HEK293T (cell line): ENCODE measurements at regions not wholly inside any gene's neighbourhood (a gene's known extent, or its start where the extent isn't known, plus 50 kb on each side); places are given as distances from the start of the nearest gene placed in this dataset.

Experiments
- CTCF ChIA-PET: fragments of 350-600 bp; formaldehyde crosslinking; extraction: SDS; loops from one replicate; lab custom pipeline; 2021; ENCODE audit warnings: antibody characterized with exemption, inconsistent platforms; lab: Yijun Ruan, JAX
- POLR2A ChIA-PET: fragments of 350-600 bp; formaldehyde crosslinking; extraction: SDS; loops from one replicate; lab custom pipeline; 2020; ENCODE audit warnings: antibody characterized with exemption, inconsistent platforms; lab: Yijun Ruan, JAX
- DNase-seq: peaks from one replicate; pipeline ENCODE4 v3.0.0; 2012; ENCODE audit warnings: mixed read lengths; ENCODE audit errors: extremely low spot score
- ARNT ChIP-seq: fragments of 450-650 bp; IDR thresholded peaks from 2 replicates; pipeline ENCODE4 v1.6.1; 2017; ENCODE audit warnings: mild to moderate bottlenecking
- BHLHE40 ChIP-seq: fragments of 450-650 bp; IDR thresholded peaks from 2 replicates; pipeline ENCODE4 v1.6.1; 2016; ENCODE audit warnings: mild to moderate bottlenecking, moderate library complexity, borderline replicate concordance
- CTBP1 ChIP-seq: fragments of 450-650 bp; IDR thresholded peaks from 2 replicates; pipeline ENCODE4 v1.6.1; 2016; ENCODE audit warnings: borderline replicate concordance
- ELF4 ChIP-seq: fragments of 450-650 bp; IDR thresholded peaks from 2 replicates; pipeline ENCODE4 v1.6.1; 2017; ENCODE audit warnings: antibody characterized with exemption
- FOXA1 ChIP-seq: fragments of 450-650 bp; IDR thresholded peaks from 2 replicates; pipeline ENCODE4 v1.6.1; 2016; ENCODE audit warnings: mild to moderate bottlenecking
- FOXK2 ChIP-seq: fragments of 450-650 bp; IDR thresholded peaks from 2 replicates; pipeline ENCODE4 v1.6.1; 2016; ENCODE audit warnings: mild to moderate bottlenecking
- FOXM1 ChIP-seq: fragments of 450-650 bp; IDR thresholded peaks from 2 replicates; pipeline ENCODE4 v1.6.1; 2017; ENCODE audit warnings: mild to moderate bottlenecking, borderline replicate concordance
- HDGF ChIP-seq: fragments of 450-650 bp; IDR thresholded peaks from 2 replicates; pipeline ENCODE4 v1.6.1; 2017; ENCODE audit warnings: antibody characterized with exemption, borderline replicate concordance
- L3MBTL2 ChIP-seq: fragments of 450-650 bp; conservative IDR thresholded peaks from 2 replicates; pipeline ENCODE4 v1.6.1; 2016; ENCODE audit warnings: mild to moderate bottlenecking
- LEF1 ChIP-seq: fragments of 450-650 bp; IDR thresholded peaks from 2 replicates; pipeline ENCODE4 v1.6.1; 2017; ENCODE audit warnings: mild to moderate bottlenecking, borderline replicate concordance
- NFRKB ChIP-seq: fragments of 450-650 bp; IDR thresholded peaks from 2 replicates; pipeline ENCODE4 v1.6.1; 2016; ENCODE audit warnings: mild to moderate bottlenecking, moderate library complexity
- SP1 ChIP-seq: fragments of 450-650 bp; IDR thresholded peaks from 2 replicates; pipeline ENCODE4 v1.6.1; 2017
- SUZ12 ChIP-seq: fragments of 450-650 bp; IDR thresholded peaks from 2 replicates; pipeline ENCODE4 v1.6.1; 2016; ENCODE audit warnings: mild to moderate bottlenecking
- TARDBP ChIP-seq: fragments of 450-650 bp; IDR thresholded peaks from 2 replicates; pipeline ENCODE4 v1.6.1; 2016
- ZNF384 ChIP-seq: fragments of 450-650 bp; IDR thresholded peaks from 2 replicates; pipeline ENCODE4 v1.6.1; 2016
- TF ChIP-seq, protein P1 (sequence below): fragments of 450-650 bp; IDR thresholded peaks from 2 replicates; pipeline ENCODE4 v1.6.1; 2016

DNA sequence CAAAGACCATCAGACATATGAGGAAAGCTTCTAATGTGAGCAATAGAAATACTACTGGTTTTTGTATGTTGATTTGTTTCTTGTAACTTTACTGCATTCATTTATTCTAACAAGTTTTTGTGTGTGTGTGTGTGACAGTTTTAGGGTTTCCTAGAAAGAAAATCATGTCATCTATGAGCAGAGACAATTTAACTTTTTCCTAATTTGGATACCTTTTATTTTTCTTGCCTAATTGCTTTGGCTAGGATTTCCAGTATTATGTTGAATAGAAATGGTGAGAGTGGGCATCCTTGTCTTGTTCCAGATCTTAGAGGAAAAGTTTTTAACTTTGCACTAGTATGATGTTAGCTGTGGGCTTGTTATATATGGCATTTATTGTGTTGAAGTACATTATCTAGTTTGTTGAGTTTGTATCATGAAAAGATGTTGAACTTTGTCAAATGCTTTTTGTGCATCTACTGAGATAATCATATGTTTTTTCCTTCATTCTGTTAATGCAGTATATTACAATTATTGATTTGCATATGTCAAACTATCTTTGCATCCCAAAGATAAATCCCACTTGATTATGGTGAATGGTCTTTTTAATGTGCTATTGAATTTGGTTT lies 117.3 kb upstream of the CDC42EP3 start:
- no peak for DNase-seq
- ChIA-PET CTCF (no interaction called here), POLR2A (no interaction called here)
- TF ChIP-seq NFRKB (no peak), SUZ12 (no peak), ZNF384 (no peak), FOXM1 (no peak), L3MBTL2 (no peak), CTBP1 (no peak)

DNA sequence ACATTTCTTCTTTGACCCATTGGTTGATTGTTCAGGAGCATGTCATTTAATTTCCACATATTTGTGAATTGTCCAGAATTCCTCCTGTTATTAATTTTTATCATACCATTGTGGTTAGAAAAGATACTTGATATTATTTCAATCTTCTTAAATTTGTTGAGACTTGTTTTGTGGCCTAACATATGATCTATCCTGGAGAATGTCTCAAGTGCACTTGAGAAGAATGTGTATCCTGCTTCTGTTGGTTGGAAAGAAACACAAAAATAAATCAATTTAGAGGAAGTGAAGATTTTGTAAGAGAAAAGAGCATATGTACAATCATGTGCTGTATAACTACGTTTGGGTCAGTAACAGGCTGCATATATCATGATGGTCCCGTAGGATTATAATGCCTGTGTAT lies 118.6 kb upstream of the CDC42EP3 start:
- no peak for TF ChIP-seq FOXM1
- no peak for TF ChIP-seq SP1
- no peak for TF ChIP-seq L3MBTL2
- no peak for TF ChIP-seq FOXA1
- no peak for TF ChIP-seq FOXK2
- TF ChIP-seq, protein P1, sequence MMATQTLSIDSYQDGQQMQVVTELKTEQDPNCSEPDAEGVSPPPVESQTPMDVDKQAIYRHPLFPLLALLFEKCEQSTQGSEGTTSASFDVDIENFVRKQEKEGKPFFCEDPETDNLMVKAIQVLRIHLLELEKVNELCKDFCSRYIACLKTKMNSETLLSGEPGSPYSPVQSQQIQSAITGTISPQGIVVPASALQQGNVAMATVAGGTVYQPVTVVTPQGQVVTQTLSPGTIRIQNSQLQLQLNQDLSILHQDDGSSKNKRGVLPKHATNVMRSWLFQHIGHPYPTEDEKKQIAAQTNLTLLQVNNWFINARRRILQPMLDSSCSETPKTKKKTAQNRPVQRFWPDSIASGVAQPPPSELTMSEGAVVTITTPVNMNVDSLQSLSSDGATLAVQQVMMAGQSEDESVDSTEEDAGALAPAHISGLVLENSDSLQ: no peak
- no peak for TF ChIP-seq BHLHE40
- TF ChIP-seq HDGF: no peak
- TF ChIP-seq LEF1: no peak
- TF ChIP-seq ZNF384: no peak
- no peak for TF ChIP-seq SUZ12
- no peak for TF ChIP-seq NFRKB
- no peak for TF ChIP-seq TARDBP
- no peak for TF ChIP-seq ARNT
- no peak for TF ChIP-seq CTBP1
- TF ChIP-seq ELF4: no peak
- no peak for DNase-seq
- POLR2A ChIA-PET: no interaction called here
- CTCF ChIA-PET: no interaction called here

DNA sequence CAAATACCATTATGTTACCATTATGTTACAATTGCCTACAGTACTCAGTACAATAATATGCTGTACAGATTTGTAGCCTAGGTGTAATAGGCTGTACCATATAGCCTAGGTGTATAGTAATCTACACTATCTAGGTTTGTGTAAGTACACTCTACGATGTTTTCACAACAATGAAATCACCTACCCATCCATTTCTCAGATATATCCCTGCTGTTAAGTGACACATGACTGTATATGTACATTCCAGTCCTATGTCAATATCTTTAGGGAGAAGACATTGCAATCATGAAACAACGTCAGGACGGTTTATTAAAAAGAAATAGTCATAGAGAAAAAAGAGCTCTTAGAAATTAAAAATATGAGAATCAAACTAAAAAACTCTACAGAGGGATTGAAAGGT lies 119.0 kb upstream of the CDC42EP3 start:
- POLR2A ChIA-PET: no interaction called here
- CTCF ChIA-PET: no interaction called here
- no peak for TF ChIP-seq NFRKB
- no peak for DNase-seq

DNA sequence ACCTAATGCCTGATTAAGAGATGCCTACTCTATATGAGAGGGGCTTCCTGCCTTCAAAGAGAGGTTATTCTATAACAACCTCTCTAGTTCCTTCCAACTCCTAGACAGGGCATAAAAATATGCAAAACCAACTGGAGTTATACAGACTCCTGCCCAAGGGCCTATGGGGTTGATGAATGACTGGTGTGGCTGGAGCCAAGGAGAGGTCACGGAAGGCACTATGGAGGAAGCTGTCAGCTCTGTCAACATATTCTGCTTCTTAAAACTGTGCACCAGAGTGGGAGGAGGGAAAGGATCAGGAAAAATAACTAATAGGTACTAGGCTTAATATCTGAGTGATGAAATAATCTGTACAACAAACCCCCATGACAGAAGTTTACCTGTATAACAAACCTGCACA lies 120.9 kb upstream of the CDC42EP3 start:
- TF ChIP-seq TARDBP (no peak), ELF4 (no peak), HDGF (no peak), SP1 (no peak), FOXA1 (no peak)
- POLR2A ChIA-PET: no interaction called here
- CTCF ChIA-PET: interaction anchor here (1.1 kb wide), 1 partner anchor 377 kb away, joined by 3 read pairs; no protein-coding TSS in a partner anchor
- DNase-seq: no peak

DNA sequence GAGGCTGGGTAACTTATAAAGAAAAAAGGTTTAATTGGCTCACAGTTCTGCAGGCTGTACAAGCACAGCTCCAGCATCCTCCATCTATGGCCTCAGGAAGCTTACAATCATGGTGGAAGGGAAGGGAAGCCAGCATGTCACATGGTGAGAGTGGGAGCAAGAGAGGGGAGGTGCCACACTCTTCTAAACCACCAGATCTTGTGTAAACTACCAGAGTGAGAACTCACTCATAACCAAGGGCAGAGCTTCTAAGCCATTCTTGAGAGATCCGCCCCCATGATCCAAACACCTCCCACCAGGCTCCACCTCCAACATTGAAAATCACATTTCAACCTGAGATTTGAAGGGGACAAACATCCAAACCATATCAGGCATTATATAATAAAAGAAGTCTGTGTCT lies 121.6 kb upstream of the CDC42EP3 start:
- POLR2A ChIA-PET: no interaction called here

DNA sequence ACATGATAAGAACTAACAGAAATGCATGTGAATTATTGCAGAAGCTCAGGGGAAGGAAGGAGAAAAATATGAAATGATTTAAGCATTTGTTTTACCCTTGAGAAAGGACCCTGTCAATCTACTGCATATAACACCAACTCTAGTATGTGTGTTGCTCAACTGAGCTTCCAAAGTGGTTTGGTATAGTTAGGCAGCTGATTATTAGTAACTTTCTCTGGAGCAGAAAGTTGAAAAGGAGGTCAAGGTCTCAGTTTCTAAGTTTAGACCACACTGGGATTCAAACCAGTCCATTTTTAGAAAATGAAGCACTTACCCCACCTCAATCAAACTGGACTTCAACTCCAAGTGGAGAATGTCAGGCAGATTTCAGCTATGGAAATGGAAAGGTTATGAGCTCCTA lies 123.3 kb upstream of the CDC42EP3 start:
- no peak for DNase-seq
- TF ChIP-seq FOXM1: no peak
- no peak for TF ChIP-seq LEF1
- TF ChIP-seq ZNF384: no peak
- TF ChIP-seq L3MBTL2: no peak
- TF ChIP-seq NFRKB: no peak
- no peak for TF ChIP-seq CTBP1
- TF ChIP-seq, protein P1: no peak
- no peak for TF ChIP-seq FOXK2
- no peak for TF ChIP-seq SP1
- no peak for TF ChIP-seq SUZ12
- TF ChIP-seq FOXA1: no peak
- TF ChIP-seq BHLHE40: no peak
- no peak for TF ChIP-seq ELF4
- no peak for TF ChIP-seq TARDBP
- CTCF ChIA-PET: interaction anchor here (0.6 to 1.2 kb wide), 3 partner anchors 12 to 399 kb away, joined by 4 to 6 read pairs (median 6); no protein-coding TSS in a partner anchor
- POLR2A ChIA-PET: no interaction called here

More for the DNA sequence above, 121.6 kb upstream of the CDC42EP3 start:
- DNase-seq: no peak
- no peak for TF ChIP-seq BHLHE40
- TF ChIP-seq LEF1: no peak
- no peak for TF ChIP-seq NFRKB
- TF ChIP-seq FOXM1: no peak
- TF ChIP-seq CTBP1: no peak
- no peak for TF ChIP-seq SP1
- TF ChIP-seq FOXK2: no peak
- TF ChIP-seq ELF4: no peak
- no peak for TF ChIP-seq HDGF
- no peak for TF ChIP-seq L3MBTL2
- TF ChIP-seq, protein P1: no peak
- TF ChIP-seq FOXA1: no peak
- no peak for TF ChIP-seq TARDBP
- no peak for TF ChIP-seq SUZ12
- no peak for TF ChIP-seq ZNF384
- TF ChIP-seq ARNT: no peak
- CTCF ChIA-PET: interaction anchor here (1.1 kb wide), 1 partner anchor 378 kb away, joined by 3 read pairs; no protein-coding TSS in a partner anchor

DNA sequence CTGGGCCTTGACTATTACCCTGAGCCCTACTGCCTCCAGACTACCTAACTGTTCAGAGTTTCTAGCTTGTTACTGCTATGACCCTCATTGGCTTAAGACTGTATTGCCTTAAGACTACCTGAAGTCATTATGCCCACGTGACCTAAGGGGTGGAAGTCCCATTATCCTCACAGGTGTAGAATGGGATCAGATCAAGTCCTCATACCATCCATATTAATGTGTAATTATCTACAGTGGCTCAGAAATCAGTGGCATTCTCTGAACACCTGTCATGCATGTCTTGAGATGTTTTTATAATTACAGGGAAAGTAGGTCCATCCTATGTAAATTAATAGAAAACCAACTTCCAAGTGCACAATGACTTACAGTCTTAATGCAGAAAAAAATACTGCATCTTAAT lies 124.0 kb upstream of the CDC42EP3 start:
- ChIA-PET POLR2A (no interaction called here), CTCF (interaction anchor here (1.0 to 1.2 kb wide), 2 partner anchors 13 to 400 kb away, joined by 6 read pairs; no protein-coding TSS in a partner anchor)
- TF ChIP-seq HDGF (no peak), CTBP1 (no peak), L3MBTL2 (no peak), FOXA1 (no peak), SUZ12 (no peak), NFRKB (no peak), FOXK2 (no peak), LEF1 (no peak), ARNT (no peak), SP1 (no peak), ELF4 (no peak), ZNF384 (no peak), BHLHE40 (no peak), TARDBP (no peak), FOXM1 (no peak)
- TF ChIP-seq, protein P1: no peak
- no peak for DNase-seq
